Dermis blood vessel endothelial cell (primary cell): ENCODE measurements at regions not wholly inside any gene's neighbourhood (a gene's known extent, or its start where the extent isn't known, plus 50 kb on each side); places are given as distances from the start of the nearest gene placed in this dataset.
A peak's percentile ranks its signal among the peaks of the same experiment; 100 is the strongest.
"Not testable (repeated sequence)": the region's sequence is repeated elsewhere in the genome, so short reads cannot be mapped to it uniquely, and the experiment has no call there.

Experiments used
- DNase-seq: peaks from one replicate; pipeline ENCODE4 v3.0.0; 2010

DNA sequence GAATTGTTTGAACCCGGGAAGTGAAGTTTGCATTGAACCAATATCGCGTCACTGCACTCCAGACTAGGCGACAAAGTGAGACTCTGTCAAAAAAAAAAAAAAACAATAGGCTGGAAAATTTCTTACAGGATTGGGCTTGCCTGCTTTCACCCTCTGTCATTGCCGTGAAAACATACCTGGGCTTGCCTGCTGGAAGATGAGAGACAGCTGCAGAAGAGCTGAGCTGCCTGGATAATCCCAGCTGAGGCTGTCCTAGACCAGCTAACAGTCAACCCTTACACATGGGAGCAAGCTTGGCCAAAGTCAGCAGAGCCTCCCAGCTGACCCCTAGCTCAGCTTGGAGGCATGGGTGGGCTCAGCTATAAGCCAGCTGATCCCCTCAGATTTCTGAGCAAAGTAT lies 306.2 kb downstream of the CCSER2 start:
- no peak for DNase-seq

DNA sequence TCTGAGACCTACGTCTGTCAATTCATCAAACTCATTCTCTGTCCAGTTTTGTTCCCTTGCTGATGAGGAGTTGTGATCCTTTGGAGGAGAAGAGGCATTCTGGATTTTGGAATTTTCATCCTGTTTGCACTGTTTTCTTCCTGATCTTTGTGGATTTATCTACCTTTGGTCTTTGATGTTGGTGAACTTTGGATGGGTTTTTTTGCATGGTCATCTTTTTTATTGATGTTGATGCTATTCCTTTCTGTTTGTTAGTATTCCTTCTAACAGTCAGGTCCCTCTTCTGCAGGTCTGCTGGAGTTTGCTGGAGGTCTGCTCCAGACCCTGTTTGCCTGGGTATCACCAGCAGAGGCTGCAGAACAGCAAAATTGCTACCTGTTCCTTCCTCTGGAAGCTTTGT lies 322.2 kb downstream of the CCSER2 start:
- not testable (repeated sequence) for DNase-seq

DNA sequence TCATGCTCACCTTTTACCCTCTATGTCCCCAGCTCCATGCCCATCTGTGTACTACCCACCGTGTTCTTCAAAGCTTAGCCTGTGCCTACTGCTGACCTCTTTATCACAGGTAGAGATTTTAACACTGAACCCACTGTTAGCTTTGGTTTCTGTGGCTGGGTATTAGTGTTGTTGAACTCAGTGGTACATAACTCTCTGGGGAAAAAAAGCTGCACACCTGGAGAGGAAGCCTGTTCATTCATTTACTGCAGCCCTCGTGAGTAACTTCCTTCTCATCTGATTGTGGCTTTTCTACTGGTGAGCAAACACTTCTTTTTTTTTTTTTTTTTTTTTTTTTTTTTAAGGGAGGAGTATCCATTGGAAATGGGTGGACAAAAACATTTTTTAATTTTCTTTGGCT lies 326.3 kb downstream of the CCSER2 start:
- no peak for DNase-seq

DNA sequence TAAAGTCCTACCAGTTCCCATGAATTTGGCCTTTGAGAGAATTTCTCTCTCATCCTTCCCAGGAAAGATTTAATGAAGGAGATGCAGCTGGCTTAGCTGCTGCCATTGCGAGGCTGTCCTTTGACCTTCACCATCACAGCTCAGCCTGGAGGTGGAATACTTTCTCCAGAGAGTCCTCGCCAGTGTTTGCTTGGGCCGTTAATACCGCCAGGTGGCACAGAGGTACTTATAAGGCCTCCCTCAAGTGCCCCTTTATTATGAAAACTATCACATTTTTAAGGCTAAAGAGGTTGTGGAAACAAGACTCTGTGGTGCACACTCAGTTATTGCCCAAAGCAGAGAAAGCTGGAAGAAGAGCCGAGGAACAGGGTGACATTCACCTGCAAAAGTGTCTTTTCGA lies 330.6 kb downstream of the CCSER2 start:
- no peak for DNase-seq

DNA sequence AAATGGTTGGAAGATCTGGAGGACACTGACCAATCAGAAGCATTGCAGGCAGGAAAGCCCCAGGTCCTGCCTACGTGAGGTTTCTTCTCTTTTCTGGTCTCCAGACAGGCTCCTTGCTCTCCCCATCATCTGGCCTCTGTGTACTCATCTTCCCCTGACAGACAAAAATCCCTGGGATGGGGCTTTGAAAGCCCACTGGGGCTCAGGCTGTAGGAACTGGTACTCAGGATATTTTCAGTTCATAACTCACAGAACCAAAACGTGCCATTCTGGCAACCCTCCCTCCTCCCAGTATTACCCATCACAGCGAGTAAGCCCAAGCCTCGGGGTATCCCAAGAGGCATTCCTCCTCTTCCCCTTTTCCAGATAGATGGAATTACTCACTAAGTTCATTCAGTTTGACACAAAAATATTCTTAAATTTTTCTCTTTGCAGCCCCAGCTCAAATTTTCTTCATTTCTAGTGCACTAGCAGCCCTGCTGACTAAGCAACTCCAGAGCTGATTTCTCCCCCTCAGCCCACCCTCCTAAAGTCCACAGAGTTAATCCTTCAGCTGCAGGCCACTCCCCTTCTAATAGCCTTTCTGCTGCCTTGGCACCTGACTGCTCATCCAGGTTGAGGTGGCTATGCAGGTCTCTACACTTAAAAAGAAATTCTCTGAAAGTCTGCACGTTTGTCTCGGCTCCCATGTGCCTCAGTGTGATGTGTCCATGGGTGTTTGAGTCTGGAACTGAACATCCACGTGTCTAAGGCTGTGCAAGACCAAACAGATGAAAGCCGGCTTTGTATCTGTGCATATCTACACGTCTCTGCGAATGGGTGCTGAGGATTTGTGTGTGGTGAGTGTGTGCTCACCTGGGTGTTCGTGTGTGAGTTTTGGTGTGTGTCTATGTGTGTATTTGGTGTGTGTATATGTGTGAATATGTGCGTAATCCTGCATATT lies 331.4 kb downstream of the CCSER2 start:
- no peak for DNase-seq

DNA sequence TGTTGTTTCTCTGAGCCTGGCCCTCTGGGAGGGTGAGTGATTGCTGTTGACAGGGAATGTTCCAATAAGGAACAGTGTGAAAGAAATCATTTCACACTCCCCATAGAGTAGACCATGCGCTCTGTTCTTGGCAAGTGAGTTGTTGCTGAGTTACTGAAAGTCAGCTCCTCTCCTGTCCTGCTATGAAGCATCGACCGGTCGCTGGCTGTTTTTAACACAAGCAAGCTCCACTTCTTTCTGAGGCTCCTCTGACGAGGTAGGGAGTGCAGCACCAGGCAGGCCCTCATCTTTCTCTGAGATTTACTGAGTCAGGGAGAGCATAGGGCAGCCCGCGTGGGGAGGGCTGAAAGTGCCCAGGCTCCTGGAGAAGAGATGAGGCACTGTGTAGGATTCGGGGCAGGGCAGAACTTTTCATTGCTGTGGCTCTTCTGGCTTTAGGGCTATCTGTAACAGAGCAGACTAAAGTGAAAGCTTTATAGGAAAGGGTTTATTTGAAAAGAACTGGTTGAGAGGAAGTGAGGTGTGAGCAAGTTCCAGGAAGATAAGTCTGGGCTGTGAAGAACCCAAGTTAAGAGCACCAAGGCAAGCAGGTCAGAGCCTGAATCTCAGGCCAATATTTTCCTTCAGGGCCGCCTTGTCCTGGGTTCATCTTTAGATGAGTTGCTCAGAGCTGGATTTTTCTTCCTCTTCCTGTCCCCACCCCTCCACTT lies 332.2 kb downstream of the CCSER2 start:
- DNase-seq: no peak

DNA sequence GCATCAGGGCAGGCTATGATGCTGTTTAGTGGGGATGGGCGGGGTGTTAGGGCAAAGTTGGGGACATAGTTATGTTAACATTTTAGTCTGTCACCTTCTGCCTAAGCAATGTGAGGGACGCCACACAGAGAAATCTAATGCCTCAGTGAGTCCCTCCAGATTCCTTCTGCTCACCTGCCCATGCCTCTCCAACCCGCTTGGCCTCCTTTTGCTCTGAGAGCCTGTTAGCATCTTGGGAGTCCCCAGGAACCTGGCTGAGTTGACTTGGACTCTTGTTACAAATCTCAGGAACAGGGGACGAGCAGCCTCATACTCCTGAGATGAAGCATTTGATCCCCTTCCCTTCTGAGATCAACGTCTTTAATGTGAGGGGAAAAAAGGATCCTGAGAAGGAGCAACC lies 336.8 kb downstream of the CCSER2 start:
- no peak for DNase-seq

DNA sequence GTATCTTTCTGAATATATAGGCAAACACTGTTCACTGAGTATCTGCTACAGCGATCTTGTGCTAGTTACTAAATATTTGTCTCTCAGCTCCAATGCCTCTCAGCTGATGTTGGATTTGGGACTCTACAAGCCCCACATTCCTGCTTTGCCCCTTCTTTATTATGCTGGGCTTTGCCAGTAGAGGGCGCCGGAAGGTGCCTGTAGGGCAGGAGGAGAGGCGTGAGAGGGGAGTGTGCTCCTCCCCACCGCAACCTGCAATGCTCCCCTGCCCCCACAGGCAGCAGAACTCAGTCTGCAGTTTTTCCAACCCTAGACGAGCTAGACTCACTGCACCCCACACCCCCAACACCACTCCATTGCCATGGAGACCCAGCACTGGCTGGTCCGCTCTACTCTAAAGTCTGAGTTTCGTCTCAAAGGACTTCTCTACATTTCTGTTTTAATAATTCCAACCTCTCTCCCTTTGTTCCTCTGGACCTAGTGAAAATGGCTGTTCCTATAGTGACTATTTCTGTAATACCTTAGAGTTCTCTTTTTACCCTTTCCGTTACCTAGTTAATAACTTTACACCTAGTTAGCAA lies 337.6 kb downstream of the CCSER2 start:
- DNase-seq: peak; percentile 1

DNA sequence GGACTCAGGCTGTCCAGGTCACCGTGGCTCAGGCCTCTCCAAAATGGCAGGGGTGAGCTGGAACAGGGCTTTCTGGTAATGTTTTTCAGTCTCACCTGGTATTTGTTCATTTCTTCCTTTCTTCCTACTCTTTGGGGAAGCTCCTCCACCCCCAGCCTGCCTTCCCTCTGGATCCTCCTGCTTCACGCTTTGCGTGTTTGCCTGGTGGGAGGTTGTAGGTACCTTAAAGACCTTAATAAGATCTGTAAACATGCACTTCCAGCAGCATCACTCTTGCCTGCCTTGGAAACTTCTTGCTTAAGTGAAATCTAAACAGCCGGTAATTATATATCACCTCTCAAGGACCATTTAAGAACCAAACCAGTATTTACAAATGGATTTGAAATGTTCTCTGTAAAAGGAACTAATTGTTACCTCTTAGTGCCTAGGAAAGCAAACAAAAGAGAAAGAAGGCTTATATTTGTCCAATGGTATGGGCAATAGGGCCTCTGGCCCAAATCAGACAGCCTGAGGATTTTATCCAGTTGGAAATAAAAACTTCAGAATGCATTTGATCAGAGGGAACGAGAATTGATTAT lies 339.9 kb downstream of the CCSER2 start:
- no peak for DNase-seq

DNA sequence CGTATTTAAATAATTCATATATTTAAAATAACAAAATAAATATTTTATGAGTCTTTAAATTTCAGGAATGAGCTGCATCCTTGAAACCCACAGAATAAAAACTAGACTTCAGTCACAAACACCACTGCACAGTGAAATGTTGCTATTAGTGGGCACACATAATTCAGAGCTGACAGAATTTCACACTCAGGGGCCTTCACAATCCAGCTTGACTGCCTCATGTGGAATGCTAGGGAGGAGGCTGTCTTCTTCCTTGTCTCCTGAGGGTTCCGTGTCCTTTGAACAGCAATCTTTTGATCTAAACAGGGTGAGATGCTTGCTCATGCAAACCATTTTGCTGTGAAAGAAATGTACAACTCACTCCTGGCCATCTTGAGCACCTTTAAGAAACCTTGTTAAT lies 346.7 kb downstream of the CCSER2 start:
- DNase-seq: no peak

DNA sequence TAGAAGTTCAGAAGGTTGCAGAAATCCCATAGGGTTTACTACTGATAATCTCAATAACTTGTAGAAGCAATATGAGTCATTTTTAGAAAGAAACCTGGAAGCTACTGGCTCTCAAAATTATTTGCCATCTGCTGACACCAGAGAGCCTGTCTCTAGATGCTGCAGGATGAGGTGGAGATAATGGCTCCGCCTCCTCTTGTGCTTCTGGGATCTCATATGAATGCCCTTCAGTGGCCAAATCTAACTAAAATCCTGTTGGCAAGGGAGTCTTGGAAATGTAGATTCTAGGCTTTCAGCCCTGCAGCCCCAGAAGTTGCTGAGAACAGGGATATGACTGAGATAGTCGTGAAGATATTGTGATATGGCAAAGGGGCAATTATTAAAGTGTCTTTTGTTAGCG lies 348.1 kb downstream of the CCSER2 start:
- no peak for DNase-seq

DNA sequence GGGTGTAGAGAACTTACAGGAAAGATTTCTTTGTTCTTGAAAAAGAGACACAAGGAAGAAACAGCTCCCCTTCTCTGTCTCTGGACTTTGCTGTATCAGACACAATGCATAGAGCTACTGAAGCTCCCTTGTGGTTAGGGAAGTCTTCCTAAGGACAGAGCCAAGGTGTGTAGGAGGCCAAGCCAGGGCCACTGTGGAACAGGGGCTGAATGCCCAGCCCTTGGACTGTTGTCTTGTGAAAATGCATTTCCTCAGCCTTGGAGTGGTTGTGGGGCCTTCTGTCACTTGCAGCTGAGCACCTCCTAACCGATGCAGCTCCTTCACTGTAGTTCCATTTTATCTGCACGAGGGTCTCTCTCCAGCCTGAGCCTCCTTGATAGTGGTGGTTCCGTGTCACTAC lies 353.4 kb downstream of the CCSER2 start:
- no peak for DNase-seq

DNA sequence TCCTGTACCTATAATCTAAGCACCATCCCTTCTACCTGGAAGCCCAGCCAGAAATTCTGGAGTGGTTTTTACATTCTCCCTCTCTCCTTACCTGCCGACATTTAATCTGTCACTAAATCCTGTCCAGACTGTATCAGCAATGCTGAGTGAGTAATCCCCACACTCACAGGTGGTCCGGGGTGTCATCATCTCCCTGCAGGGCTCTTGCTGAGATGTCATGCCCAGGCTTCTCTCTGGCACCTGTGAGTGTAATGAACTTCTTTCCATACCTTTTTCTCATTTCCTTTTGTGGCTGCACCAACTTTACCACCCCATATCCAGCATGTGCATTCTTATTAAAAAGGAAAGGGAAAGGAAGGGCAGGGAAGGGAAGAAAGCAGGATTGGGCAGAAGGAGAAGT lies 355.2 kb downstream of the CCSER2 start:
- DNase-seq: no peak

DNA sequence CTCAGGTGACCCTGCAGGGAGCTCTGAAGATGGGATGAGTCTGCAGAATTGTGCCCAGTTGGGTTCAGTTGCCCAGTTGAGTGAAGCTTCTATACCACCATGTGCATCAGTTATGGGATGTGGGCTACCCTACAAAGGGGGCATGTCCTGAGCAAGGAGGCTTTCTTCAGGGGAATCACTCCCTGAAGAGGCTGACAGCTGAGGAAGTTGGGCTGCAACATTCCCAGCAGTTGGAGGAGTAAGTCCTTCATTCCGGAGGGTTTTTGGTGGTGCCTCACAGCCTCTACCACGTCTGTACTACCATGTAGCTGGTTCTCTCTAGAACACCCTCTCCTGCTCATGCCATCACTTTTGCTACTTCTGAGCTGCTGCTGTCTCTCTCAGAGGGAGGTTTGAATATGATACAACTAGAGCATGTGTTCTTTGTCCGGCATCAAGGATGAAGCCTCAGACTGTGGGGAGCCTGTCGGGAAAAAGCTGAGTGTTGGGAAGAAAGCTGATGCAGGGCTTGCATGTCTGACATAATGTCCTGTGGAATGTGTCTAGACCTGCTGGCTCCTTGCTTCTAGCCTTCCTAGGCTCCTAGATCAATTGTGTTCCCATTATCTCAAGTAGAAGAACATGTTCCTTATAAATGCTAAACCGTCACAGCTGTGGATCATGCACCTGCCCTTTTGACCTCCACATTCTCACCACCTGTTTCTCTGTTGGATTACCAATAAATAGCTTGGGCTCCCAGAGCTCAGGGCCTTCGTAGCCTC lies 355.8 kb downstream of the CCSER2 start:
- DNase-seq: no peak

DNA sequence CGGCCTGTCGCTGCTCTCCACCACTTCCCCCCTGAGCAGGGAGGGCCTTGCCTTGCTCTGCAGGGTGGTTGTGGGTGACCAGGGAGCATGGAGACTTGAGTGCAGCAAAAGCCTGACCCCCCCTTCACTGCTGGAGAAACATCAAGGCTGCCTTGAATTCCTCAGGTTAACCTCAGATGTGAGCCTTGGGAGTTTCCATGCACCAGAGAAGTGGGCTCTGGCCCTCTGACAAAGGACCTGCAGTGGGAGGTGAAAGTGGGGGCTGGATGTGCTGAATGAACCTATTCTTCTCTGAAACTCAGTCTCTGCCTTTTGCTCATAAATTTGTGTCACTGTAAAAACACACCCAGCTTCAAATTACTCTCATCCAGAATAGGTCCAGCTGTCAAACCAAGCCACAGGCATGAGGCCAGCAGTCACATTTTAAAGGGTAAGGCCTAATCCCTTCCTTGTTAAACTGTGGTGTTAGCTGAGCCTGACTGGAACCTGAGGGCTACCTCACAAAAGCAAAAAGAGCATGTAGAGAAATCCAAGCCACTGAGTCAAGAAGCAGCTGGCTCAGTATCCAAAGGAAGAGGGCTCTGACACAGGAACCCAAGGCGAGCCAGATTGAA lies 356.8 kb downstream of the CCSER2 start:
- DNase-seq: no peak

DNA sequence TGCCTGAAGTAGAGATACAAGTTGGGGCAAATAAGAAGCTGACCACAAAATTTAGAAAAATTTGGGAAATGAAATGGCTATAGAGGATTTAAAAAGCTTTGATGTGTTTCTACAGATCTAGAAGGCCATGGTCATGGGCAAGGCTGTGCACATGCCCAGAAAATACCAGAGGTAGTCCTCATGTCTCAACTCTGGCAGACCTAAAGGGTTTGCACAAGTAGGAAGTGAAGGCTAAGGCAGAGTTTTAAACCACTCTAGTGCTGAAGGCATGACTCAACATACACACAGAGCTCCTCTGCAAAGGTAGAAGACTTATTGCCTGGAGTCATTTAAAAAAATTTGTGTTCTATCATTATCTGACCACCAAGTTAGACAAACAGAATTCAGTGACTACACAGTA lies 364.6 kb downstream of the CCSER2 start:
- no peak for DNase-seq

DNA sequence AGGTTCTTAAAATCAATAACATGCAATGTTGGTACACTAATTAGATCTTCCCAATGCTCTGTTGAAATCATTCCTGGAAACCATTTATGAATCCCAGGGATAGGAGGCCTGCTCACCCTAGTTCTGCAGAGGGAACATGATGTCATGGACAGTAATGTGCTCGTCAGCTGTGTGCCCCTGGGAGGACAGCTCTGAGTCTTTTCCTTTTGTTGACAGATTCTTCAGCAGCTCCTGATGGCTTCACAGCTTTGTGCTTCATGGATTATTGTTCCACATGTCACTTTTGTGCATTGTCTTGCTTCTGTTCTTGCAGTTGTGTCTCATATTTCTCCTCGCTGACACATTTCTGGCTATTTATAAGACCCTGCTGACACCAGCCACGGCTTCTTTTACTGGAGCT lies 367.5 kb downstream of the CCSER2 start:
- DNase-seq: no peak

DNA sequence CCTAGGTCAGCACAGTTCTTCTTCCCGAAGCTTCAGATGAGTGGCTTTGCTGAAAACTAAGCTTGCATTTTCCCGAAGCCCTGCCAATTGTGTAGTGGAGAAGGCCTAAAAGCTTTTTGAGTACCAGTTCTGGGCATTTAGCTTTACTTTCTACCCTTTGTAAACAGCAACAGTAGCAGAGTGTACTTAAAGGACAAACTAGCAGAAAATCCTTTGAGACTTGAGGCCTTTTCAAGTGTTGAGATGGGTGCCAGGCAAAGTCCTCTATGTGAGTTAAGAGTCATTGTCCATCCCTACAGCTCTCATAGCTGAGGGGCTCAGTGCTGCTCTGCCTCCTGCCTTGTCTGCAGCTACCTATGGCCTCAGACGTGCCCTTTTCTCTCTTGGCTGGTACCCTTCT lies 368.2 kb downstream of the CCSER2 start:
- DNase-seq: no peak

DNA sequence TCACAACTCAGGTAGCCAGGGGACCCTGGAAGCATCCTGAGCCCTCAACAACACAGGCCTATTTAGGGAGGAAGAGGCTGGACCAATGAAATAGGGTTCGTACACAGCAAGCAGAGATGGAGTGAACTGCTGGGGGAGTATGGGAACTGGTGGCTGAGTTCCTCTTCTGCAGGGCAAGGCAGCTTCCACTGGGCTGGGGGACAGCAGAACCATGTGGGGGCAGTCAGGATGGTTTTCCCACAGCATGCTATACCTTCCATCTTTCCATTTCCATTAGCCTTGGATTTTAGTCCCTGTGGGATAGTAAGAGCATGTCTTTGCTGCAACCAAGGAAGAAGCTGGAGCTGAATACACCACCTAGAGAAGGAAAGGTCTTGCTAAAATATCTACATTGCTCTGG lies 370.6 kb downstream of the CCSER2 start:
- no peak for DNase-seq

DNA sequence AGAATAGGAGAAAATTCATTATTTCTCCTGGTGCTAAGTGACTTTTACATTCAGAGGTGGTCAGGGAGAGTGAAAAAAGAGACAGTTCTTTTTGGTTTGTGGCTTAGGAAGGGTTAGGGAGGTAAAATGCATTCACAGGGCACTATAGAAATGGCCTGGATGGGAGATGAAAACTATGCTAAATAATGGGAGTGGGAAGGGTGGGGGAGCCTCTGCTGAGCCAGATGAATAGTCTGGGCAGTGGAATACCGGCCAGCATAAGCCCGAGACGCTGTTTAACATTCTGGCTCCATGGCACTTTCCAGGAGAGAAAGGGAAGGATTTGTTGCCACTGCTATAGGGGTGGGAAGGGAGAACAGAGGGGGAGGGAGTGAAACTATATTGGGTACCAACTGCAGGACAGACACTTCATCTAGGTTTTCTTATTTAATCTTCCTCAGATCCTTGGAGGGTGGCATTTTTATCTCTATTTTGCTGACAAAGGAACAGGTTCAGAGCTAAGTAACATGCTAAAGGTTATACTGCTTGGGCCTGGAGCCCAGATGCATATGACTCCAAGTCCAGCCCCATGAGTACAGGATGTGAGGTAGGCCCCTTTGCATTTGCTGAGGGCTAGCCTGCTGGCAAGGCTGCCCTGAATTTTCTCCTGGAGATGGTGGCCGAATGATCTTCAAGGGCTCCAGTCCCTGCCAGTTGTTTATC lies 372.4 kb downstream of the CCSER2 start:
- no peak for DNase-seq

DNA sequence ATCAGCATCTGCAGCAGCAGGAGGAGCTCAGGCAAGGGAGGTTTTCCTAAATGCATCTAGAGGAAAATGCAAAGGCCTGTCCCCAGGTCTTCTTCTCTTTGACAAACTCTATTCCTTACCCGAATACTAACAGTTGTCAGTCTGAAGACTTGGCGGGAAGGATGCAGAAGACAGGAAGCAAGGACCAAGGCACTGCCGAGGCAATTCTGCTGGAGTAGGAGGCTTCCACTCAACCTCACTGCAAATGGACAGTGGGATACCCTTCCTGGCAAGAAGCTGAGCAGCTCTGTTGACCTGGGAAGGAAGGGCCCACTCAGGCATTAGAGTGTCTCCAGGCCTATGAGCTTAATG lies 373.0 kb downstream of the CCSER2 start:
- DNase-seq: no peak

DNA sequence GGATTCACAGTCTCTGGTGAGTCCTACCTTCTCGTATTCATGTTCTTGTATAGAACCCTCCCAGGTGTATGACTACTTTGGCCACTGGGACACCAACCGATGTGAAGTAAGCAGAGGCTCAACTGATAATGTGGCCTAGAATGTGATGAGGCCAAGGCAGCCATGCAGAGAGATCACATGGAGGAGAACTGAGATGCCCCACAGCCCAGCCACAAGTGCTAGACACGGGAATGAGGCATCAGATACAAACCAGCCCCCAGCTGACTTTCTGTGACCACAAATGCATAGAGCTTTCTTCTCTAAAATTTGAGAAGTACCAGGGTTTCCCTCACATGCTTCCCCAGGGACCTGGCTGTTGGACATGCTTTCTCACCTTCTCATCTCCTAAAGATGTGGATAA lies 375.7 kb downstream of the CCSER2 start:
- DNase-seq: no peak
